H1 (cell line): ENCODE measurements at regions not wholly inside any gene's neighbourhood (a gene's known extent, or its start where the extent isn't known, plus 50 kb on each side); places are given as distances from the start of the nearest gene placed in this dataset.

Experiments
- CTCF ChIA-PET: fragments of 300-600 bp; sonication (Branson Sonifier 250); formaldehyde crosslinking; loops from one replicate; lab custom pipeline; 2021; ENCODE audit not compliant: partially characterized antibody; lab: Charles Lee
- POLR2A ChIA-PET: fragments of 300-600 bp; sonication (Branson Sonifier 250); formaldehyde crosslinking; loops from one replicate; lab custom pipeline; 2021; ENCODE audit warnings: inconsistent platforms; ENCODE audit not compliant: partially characterized antibody; lab: Charles Lee
- DNase-seq, 2 experiments: peaks; one replicate each; pipeline versions ENCODE4 v3.0.0 to v3.0.0-alpha.2; 2010 to 2022; ENCODE audit warnings: low spot score in 2 of 2, low read depth in 1 of 2, mixed read lengths in 1 of 2
- FAIRE-seq: peaks from 2 replicates; lab custom pipeline; 2011; peaks lifted over from hg19 to GRCh38; lab: Jason Lieb, UNC
- H2AFZ ChIP-seq: 2 replicates; pipeline ENCODE4 v1.8.1; 2012; ENCODE audit warnings: low read length, inconsistent platforms
- H2AK5ac ChIP-seq: 2 replicates; pipeline ENCODE4 v1.6.1; 2013; ENCODE audit warnings: low read depth, low read length
- H2BK120ac ChIP-seq: replicated peaks from 2 replicates; pipeline ENCODE3; 2013; ENCODE audit warnings: low read depth, low read length, inconsistent platforms
- H2BK12ac ChIP-seq: 2 replicates; pipeline ENCODE4 v1.6.1; 2013; ENCODE audit warnings: low read depth, low read length
- H2BK15ac ChIP-seq: 2 replicates; pipeline ENCODE4 v1.6.1; 2013; ENCODE audit warnings: low read length
- H2BK20ac ChIP-seq: 2 replicates; pipeline ENCODE4 v1.6.1; 2013; ENCODE audit warnings: low read length
- H2BK5ac ChIP-seq: 2 replicates; pipeline ENCODE4 v1.6.1; 2013; ENCODE audit warnings: low read depth, low read length
- H3K14ac ChIP-seq: 2 replicates; pipeline ENCODE4 v1.6.1; 2013; ENCODE audit warnings: inconsistent platforms; ENCODE audit not compliant: insufficient read length
- H3K18ac ChIP-seq: 2 replicates; pipeline ENCODE4 v1.6.1; 2013; ENCODE audit warnings: low read length; ENCODE audit errors: extremely low read depth
- H3K23ac ChIP-seq: 2 replicates; pipeline ENCODE4 v1.6.1; 2013; ENCODE audit warnings: inconsistent platforms; ENCODE audit not compliant: insufficient read length
- H3K23me2 ChIP-seq: 2 replicates; pipeline ENCODE4 v1.6.1; 2013; ENCODE audit warnings: low read depth, low read length
- H3K27ac ChIP-seq: 2 replicates; pipeline ENCODE4 v1.6.1; 2011; ENCODE audit warnings: low read depth, low read length, inconsistent platforms
- H3K27me3 ChIP-seq, 4 experiments: replicated peaks in 1 of 4; 1 replicate in 1 of 4; 2 replicates in 3 of 4; pipeline versions ENCODE4 v1.6.1 to v1.8.1; 2011 to 2013; ENCODE audit warnings: low read length in 3 of 4, mild to moderate bottlenecking in 3 of 4, inconsistent platforms in 2 of 4, mixed read lengths in 2 of 4, moderate library complexity in 1 of 4; ENCODE audit not compliant: control insufficient read depth in 3 of 4, insufficient read depth in 3 of 4; ENCODE audit errors: extremely low read depth in 1 of 4
- H3K36me3 ChIP-seq, 4 experiments: 2 replicates each; pipeline versions ENCODE4 v1.6.1 to v1.8.1; 2011 to 2013; ENCODE audit warnings: mild to moderate bottlenecking in 4 of 4, low read length in 3 of 4, moderate library complexity in 2 of 4, control low read depth in 1 of 4, inconsistent platforms in 1 of 4; ENCODE audit not compliant: insufficient read depth in 4 of 4, control insufficient read depth in 2 of 4
- H3K4ac ChIP-seq: replicated peaks from 2 replicates; pipeline ENCODE3; 2013; ENCODE audit warnings: low read length, low read depth, mixed read lengths, inconsistent platforms; ENCODE audit not compliant: insufficient read length
- H3K4me1 ChIP-seq, 4 experiments: replicated peaks in 1 of 4; 1 replicate in 1 of 4; 2 replicates in 3 of 4; pipeline versions ENCODE4 v1.6.1 to v1.8.1; 2011 to 2013; ENCODE audit warnings: low read length in 3 of 4, inconsistent platforms in 2 of 4, mixed read lengths in 1 of 4; ENCODE audit not compliant: insufficient read depth in 4 of 4, control insufficient read depth in 3 of 4
- H3K4me2 ChIP-seq, 2 experiments: 2 replicates each; pipeline versions ENCODE4 v1.6.1 to v1.8.1; 2011 to 2013; ENCODE audit warnings: low read depth in 2 of 2, low read length in 2 of 2, control low read depth in 1 of 2, inconsistent platforms in 1 of 2, mild to moderate bottlenecking in 1 of 2; ENCODE audit not compliant: insufficient read depth in 1 of 2
- H3K4me3 ChIP-seq, 4 experiments: fragments of 200-600, 300-600 bp in 1 of 4; sonication (generic), shearing (Covaris generic), sonication (Bioruptor Twin) in 1 of 4; 2 replicates each; pipeline versions ENCODE4 v1.5.1 to v1.8.1; 2011 to 2016; ENCODE audit warnings: low read length in 4 of 4, low read depth in 3 of 4, control low read depth in 2 of 4, inconsistent platforms in 2 of 4, mild to moderate bottlenecking in 2 of 4, mixed read lengths in 1 of 4, moderate library complexity in 1 of 4; ENCODE audit not compliant: insufficient read depth in 2 of 4; ENCODE audit errors: extremely low read depth in 1 of 4
- H3K56ac ChIP-seq: replicated peaks from 2 replicates; pipeline ENCODE3; 2013; ENCODE audit warnings: low read depth, mild to moderate bottlenecking, mixed read lengths, low read length, inconsistent platforms; ENCODE audit not compliant: insufficient read length
- H3K79me1 ChIP-seq: 2 replicates; pipeline ENCODE4 v1.6.1; 2013; ENCODE audit warnings: low read depth, low read length, control low read depth
- H3K79me2 ChIP-seq, 2 experiments: 2 replicates each; pipeline versions ENCODE4 v1.6.1 to v1.8.1; 2012 to 2013; ENCODE audit warnings: low read length in 2 of 2, mild to moderate bottlenecking in 2 of 2, inconsistent platforms in 1 of 2; ENCODE audit not compliant: insufficient read depth in 2 of 2, control insufficient read depth in 1 of 2
- H3K9ac ChIP-seq, 4 experiments: replicated peaks in 1 of 4; 1 replicate in 1 of 4; 2 replicates in 3 of 4; pipeline versions ENCODE4 v1.6.1 to v1.8.1; 2011 to 2013; ENCODE audit warnings: low read depth in 3 of 4, low read length in 3 of 4, control low read depth in 2 of 4, mild to moderate bottlenecking in 2 of 4, moderate library complexity in 2 of 4, inconsistent platforms in 1 of 4; ENCODE audit errors: extremely low read depth in 1 of 4
- H3K9me3 ChIP-seq, 2 experiments: 2 replicates each; pipeline versions ENCODE4 v1.6.1 to v1.8.1; 2012 to 2013; ENCODE audit warnings: mild to moderate bottlenecking in 2 of 2, moderate library complexity in 2 of 2, control low read depth in 1 of 2, inconsistent platforms in 1 of 2, low read depth in 1 of 2, low read length in 1 of 2, mixed read lengths in 1 of 2; ENCODE audit not compliant: insufficient read depth in 2 of 2
- H4K20me1 ChIP-seq, 2 experiments: replicated peaks in 1 of 2; 2 replicates each; pipeline versions ENCODE3 to v1.8.1; 2011 to 2013; ENCODE audit warnings: inconsistent platforms in 2 of 2, low read length in 2 of 2, mild to moderate bottlenecking in 1 of 2; ENCODE audit not compliant: insufficient read depth in 2 of 2, control insufficient read depth in 1 of 2
- H4K5ac ChIP-seq: 2 replicates; pipeline ENCODE4 v1.6.1; 2013; ENCODE audit warnings: low read length, low read depth, mixed read lengths, inconsistent platforms; ENCODE audit not compliant: insufficient read length
- H4K8ac ChIP-seq: 2 replicates; pipeline ENCODE4 v1.8.0; 2013; ENCODE audit warnings: mild to moderate bottlenecking, moderate library complexity, low read length, inconsistent platforms; ENCODE audit not compliant: insufficient read depth; ENCODE audit errors: extremely low read depth
- H4K91ac ChIP-seq: replicated peaks from 2 replicates; pipeline ENCODE3; 2013; ENCODE audit warnings: low read length, mixed read lengths, inconsistent platforms; ENCODE audit not compliant: insufficient read length
- ASH2L ChIP-seq: fragments of 200-600, 300-600 bp; sonication (generic); IDR thresholded peaks from one replicate; pipeline ENCODE4 v1.7.1; 2017; ENCODE audit warnings: low read length
- BRCA1 ChIP-seq: IDR thresholded peaks from 2 replicates; pipeline ENCODE4 v1.6.1; 2012; ENCODE audit warnings: low read depth, low read length, improper control_type of control experiment
- CREB1 ChIP-seq: IDR thresholded peaks from 2 replicates; pipeline ENCODE4 v1.6.1; 2012; ENCODE audit warnings: inconsistent platforms
- JUND ChIP-seq: IDR thresholded peaks from 2 replicates; pipeline ENCODE4 v1.6.1; 2011; ENCODE audit warnings: mild to moderate bottlenecking, improper control_type of control experiment, low read length
- NRF1 ChIP-seq: IDR thresholded peaks from 2 replicates; pipeline ENCODE4 v1.6.1; 2011; ENCODE audit warnings: mild to moderate bottlenecking, low read depth, low read length, improper control_type of control experiment
- POLR2A ChIP-seq, 2 experiments: IDR thresholded peaks; 1 replicate in 1 of 2; 2 replicates in 1 of 2; pipeline ENCODE4 v1.6.1; 2011; ENCODE audit warnings: low read depth in 2 of 2, low read length in 2 of 2, mild to moderate bottlenecking in 2 of 2; ENCODE audit errors: control extremely low read depth in 1 of 2
- RFX5 ChIP-seq: IDR thresholded peaks from 2 replicates; pipeline ENCODE4 v1.6.1; 2011; ENCODE audit warnings: low read depth, low read length, improper control_type of control experiment, borderline replicate concordance
- SAP30 ChIP-seq: fragments of 300-600 bp; sonication (generic); IDR thresholded peaks from 2 replicates; pipeline ENCODE4 v1.7.1; 2012; ENCODE audit warnings: low read length, moderate library complexity, mild to moderate bottlenecking, inconsistent platforms; ENCODE audit not compliant: insufficient read depth, insufficient replicate concordance
- SIRT6 ChIP-seq: IDR thresholded peaks from one replicate; pipeline ENCODE4 v1.7.1; 2012; ENCODE audit warnings: low read length, inconsistent platforms
- SIX5 ChIP-seq: IDR thresholded peaks from 2 replicates; pipeline ENCODE4 v1.6.1; 2011; ENCODE audit warnings: mild to moderate bottlenecking, low read depth, low read length
- SP1 ChIP-seq: IDR thresholded peaks from 2 replicates; pipeline ENCODE4 v1.6.1; 2011; ENCODE audit warnings: low read depth, low read length
- SUZ12 ChIP-seq: fragments of 200-600 bp; sonication (generic); IDR thresholded peaks from 2 replicates; pipeline ENCODE4 v1.6.1; 2012; ENCODE audit warnings: mild to moderate bottlenecking, inconsistent platforms, low read length, moderate library complexity, mixed read lengths
- TCF12 ChIP-seq: IDR thresholded peaks from 2 replicates; pipeline ENCODE4 v1.6.1; 2011; ENCODE audit warnings: low read depth, mild to moderate bottlenecking, low read length
- ZNF274 ChIP-seq: IDR thresholded peaks from 2 replicates; pipeline ENCODE4 v1.7.0; 2012; ENCODE audit warnings: low read length, borderline replicate concordance; ENCODE audit errors: extremely low read depth
- WGBS, 2 experiments: shearing (Covaris generic) in 1 of 2; methylation state at CpG; one replicate each; pipeline versions ENCODE4 v1.1.6 to v1.1.7; 2013 to 2015; ENCODE audit warnings: low lambda C conversion rate in 2 of 2, mixed read lengths in 2 of 2, inconsistent platforms in 1 of 2, low coverage in 1 of 2, missing lambda C conversion rate in 1 of 2; ENCODE audit not compliant: insufficient replicate concordance in 2 of 2, insufficient coverage in 1 of 2, insufficient read length in 1 of 2; ENCODE audit errors: extremely low coverage in 1 of 2, missing lambda C conversion rate in 1 of 2; 5-methylcytosine and 5-hydroxymethylcytosine counted together
- TF ChIP-seq, protein P1 (sequence below): IDR thresholded peaks from 2 replicates; pipeline ENCODE4 v1.6.1; 2011; ENCODE audit warnings: low read length, improper control_type of control experiment

DNA sequence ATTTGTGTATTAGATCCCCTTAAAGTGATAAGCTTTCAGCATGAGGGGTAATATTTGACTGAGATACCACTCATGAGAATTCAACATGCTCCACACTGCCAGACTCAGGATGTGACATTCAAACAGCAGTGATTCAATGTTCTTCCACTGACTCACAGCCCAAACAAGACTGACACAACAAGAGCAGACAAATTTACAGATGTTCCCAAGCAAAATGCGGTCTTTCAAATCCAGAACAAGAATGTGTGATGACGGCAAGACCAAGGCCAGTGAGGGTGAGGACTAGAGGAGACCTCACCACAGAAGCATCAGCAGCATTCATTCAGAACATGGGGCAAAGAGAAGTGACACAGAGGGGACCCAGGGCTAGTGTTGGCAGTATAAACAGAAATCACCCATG, 99.3 kb upstream of the GRIA3 start:
- POLR2A ChIA-PET = no interaction called here
- H2BK120ac ChIP-seq = no peak overlapping the region
- no peak overlapping the region for H2BK15ac ChIP-seq
- H4K5ac ChIP-seq = no peak overlapping the region
- peaks cover 0 to 2% (median 0%) of the 10 kb centered on the region in 4 experiments; a peak in 3 of 7 replicates for H3K4me1 ChIP-seq
- H4K91ac ChIP-seq = no peak overlapping the region
- no peaks in the 10 kb centered on the region for H3K9me3 ChIP-seq
- CTCF ChIA-PET = no interaction called here
- no peak overlapping the region for H2BK20ac ChIP-seq
- H3K4me3 ChIP-seq = no peak overlapping the region
- no peak overlapping the region for H3K4me2 ChIP-seq
- 93% methylated on average over 2 of the region's 2 CpGs; no CpG with 5 or more reads in 1 of the 2 experiments for WGBS, 2 experiments
- H3K9ac ChIP-seq = no peak overlapping the region
- H3K18ac ChIP-seq = no peak overlapping the region
- no peaks in the 10 kb centered on the region for H3K27me3 ChIP-seq
- H2BK12ac ChIP-seq = peak overlapping the region; percentile 63; the same call in 1 of the 2 replicates
- no peak overlapping the region for H2AFZ ChIP-seq
- H4K8ac ChIP-seq = no peak overlapping the region
- no peaks in the 10 kb centered on the region for H3K23me2 ChIP-seq
- FAIRE-seq = no peak
- no peak overlapping the region for H3K4ac ChIP-seq
- no peak for DNase-seq
- H2BK5ac ChIP-seq = no peak overlapping the region
- no peak overlapping the region for H3K23ac ChIP-seq
- no peak overlapping the region for H3K56ac ChIP-seq
- no peaks in the 10 kb centered on the region for H4K20me1 ChIP-seq
- H2AK5ac ChIP-seq = no peak overlapping the region
- H3K79me2 ChIP-seq = no peaks in the 10 kb centered on the region
- H3K14ac ChIP-seq = no peak overlapping the region
- H3K36me3 ChIP-seq = no peaks in the 10 kb centered on the region
- no peak overlapping the region for H3K27ac ChIP-seq
- no peaks in the 10 kb centered on the region for H3K79me1 ChIP-seq
- TF ChIP-seq RFX5 = no peak
- TF ChIP-seq ZNF274 = no peak
- no peak for TF ChIP-seq SIX5
- TF ChIP-seq BRCA1 = no peak
- TF ChIP-seq ASH2L = no peak
- TF ChIP-seq CREB1 = no peak
- TF ChIP-seq NRF1 = no peak
- TF ChIP-seq SIRT6 = no peak
- TF ChIP-seq, protein P1, sequence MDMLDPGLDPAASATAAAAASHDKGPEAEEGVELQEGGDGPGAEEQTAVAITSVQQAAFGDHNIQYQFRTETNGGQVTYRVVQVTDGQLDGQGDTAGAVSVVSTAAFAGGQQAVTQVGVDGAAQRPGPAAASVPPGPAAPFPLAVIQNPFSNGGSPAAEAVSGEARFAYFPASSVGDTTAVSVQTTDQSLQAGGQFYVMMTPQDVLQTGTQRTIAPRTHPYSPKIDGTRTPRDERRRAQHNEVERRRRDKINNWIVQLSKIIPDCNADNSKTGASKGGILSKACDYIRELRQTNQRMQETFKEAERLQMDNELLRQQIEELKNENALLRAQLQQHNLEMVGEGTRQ = no peak
- TF ChIP-seq POLR2A (IDR thresholded peaks at IDR 0.05; ENCODE audit: control extremely low read depth in 1 of 2, low read depth in 2 of 2, low read length in 2 of 2) = no peak
- no peak for TF ChIP-seq SAP30
- TF ChIP-seq SUZ12 = no peak
- TF ChIP-seq TCF12 = no peak
- TF ChIP-seq JUND = no peak
- no peak for TF ChIP-seq SP1
